HG02981 (cell line): ENCODE measurements at regions not wholly inside any gene's neighbourhood (a gene's known extent, or its start where the extent isn't known, plus 50 kb on each side); places are given as distances from the start of the nearest gene placed in this dataset.

Source experiments
- ATAC-seq: cut with Tn5 transposase; IDR thresholded peaks from one replicate; pipeline ENCODE4 v1.9.1; 2021; ENCODE audit warnings: mild to moderate bottlenecking, moderate library complexity; ENCODE audit not compliant: unreplicated experiment

- no peak for ATAC-seq
Measured at GRCh38 chr3:153311541-153311940, 149.5 kb downstream of the RAP2B start.

- ATAC-seq, result no peak
Measured at GRCh38 chr3:153313302-153313965, 151.4 kb downstream of the RAP2B start.

- no peak for ATAC-seq
Measured at GRCh38 chr3:153314038-153314437, 152.0 kb downstream of the RAP2B start.

DNA sequence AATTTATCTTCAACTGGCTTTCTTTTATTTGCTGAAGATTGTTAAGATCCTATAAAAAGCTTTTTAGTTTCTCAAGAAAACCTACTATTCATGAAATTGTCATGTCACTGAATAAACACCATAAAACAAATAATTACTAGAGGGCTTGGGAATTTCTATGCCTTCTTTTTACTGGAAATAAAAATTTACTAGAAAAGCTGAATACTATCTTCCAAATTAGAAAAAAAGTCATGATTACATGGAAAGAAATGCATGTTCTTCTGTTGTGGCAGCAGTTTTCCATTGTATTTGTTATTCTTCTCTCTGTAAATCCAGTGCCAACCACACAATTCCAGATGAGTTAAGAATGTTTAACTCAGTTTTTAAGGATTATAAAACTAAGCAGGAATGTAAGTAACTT lies 153.8 kb downstream of the RAP2B start:
- ATAC-seq, result no peak

GRCh38 chr3:153319705-153320554 lies 157.9 kb downstream of the RAP2B start:
- ATAC-seq, result no peak

DNA sequence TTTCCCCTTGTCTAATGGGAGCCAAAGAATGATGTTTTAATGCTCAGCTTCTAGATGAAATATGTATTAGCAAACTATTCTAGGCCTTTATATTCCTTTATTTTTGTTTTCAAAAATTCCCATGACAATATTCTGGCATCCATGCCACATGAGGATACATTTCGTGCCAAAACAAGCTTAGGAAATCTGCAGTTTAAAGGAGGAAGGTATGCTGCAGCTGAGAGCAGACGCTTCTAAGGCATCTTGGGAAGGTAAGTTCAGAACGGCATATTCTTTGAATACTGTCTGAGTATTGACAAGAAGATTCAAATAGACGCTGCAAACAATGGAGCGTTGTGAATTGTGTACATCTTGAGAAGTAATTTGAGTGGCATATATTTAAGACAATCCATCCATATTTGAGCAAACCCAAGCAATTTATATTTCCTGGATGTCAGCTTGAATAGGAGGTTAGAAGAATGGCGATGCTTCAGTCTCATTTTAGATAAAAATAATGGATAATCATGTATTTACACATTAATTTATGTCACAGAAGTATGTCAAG lies 158.6 kb downstream of the RAP2B start:
- ATAC-seq, result no peak

GRCh38 chr3:153328690-153329089 lies 166.7 kb downstream of the RAP2B start:
- ATAC-seq, result no peak

GRCh38 chr3:153330901-153331300 lies 168.9 kb downstream of the RAP2B start:
- ATAC-seq, result no peak

DNA sequence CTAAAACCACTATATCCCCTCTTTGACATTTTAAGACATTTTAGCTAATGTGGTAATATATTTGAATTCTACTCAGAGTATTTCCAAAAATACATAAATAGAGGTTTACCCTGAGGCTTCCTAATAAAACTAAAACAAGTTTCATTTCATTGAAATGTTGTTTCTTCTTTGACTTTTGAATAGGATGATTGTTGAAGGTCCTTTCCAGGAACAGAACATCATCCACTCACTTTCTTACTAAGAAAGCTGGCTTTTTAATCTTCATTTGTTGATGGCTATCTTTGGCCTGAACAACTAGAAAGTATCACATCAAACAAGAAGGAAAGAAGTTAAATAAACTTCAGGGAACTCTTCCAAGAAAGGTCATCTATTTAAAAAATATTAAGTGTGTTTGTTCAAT lies 169.7 kb downstream of the RAP2B start:
- ATAC-seq, result no peak

DNA sequence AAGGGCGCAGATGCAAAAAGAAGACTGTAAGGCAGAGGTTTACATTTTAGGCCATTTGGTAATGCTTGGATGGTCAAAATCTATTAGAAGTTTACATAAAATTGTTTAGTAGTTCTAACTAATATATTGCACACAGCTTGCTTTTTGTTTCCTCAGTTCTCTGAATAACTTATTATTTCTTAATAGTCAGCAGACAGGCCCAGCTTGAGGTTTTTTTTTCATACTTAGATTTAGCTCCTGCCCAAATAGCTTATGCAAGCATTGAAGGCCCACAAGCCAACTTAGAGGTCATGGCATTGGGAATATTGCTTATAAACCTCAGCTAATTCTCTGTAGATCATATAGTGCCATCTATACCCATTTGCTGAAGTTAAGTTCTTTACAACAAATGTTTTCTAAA lies 172.5 kb downstream of the RAP2B start:
- ATAC-seq, result no peak

GRCh38 chr3:153337369-153337768 lies 175.3 kb downstream of the RAP2B start:
- ATAC-seq, result no peak

DNA sequence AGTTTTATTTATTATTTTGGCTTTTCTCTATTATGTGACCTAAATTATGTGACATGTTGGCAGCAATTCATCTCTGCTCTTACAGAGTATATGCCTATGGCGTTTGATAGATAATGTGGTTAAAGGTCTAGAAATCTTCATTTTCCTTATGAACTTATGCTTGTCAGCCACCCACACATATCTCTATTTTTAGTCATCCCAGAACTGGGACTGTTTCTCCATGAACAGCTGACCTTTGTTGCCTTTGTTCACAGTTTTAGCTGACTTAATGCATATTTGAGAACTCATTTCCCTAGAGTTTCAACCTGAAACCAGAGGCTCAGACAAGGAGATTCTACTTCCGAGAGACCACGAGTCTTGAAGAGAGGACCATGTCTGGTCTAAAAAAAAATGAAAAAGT lies 176.5 kb downstream of the RAP2B start:
- no peak for ATAC-seq

GRCh38 chr3:153339065-153339464 lies 177.0 kb downstream of the RAP2B start:
- no peak for ATAC-seq

GRCh38 chr3:153343988-153344782 lies 182.2 kb downstream of the RAP2B start:
- ATAC-seq, result no peak

DNA sequence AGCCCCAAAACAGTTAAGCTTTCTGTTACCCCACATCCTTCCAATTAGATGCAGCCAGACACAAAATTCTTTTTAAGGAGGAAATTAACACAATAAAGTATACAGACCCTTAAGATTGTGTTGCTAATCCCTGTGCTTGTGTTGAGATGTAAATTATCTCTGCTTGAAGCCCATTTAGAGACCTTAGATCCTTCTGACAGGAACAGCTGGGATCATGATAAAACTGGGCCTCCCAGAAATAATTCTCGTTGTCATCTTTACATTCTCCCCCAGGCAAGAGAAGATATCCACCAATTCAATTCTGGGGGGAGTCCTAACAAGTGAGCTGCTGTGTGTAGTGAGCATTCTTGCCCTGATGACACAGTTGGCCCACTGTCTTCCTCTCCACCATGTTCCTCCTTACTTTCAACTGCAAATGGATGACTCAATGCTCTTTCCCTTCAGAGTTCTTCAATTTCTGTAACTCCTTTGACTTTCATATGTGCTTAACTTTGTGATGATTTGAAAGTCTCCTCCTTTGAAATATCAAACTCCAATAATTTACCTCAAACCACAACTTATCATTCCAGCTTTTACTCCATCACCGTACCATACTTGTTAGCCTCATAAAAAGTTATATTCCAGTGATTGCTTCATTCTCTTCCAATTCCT lies 186.6 kb downstream of the RAP2B start:
- no peak for ATAC-seq

DNA sequence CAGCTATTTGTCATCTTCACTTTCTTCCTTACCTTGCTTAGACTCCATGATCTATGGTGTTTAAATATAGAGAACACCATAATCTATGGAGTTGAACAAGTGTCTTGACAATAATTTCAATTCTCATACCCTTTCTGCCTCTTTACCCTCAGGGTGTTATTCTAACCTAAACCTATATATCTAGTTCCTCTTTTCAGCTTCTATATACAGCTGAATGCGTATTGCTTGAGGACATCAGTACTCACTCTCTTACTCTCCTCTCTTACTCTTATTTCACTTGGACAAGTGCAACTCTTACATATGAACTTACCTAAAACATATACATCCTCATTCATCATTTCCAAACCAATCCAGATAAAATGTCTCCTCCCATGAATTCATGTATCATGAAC lies 187.1 kb downstream of the RAP2B start:
- peak; percentile 77 for ATAC-seq

DNA sequence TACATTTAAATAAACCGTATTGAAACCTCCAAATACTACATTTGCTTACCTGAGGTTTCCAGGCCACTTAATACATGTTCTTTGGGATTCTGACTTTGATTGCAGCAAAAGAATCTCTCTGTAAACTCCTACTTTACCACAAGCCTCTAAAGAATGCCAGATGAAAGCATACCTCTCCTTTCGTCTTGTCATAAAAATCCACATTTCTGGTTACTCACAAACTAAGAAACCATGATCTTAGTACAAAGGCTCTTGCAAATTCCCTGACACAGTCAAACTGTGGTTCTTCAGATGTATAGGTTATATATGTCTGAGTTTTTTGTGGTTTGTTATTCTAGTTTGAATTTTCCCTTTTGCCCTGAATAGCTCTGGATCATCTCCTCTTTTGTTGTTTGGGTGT lies 188.4 kb downstream of the RAP2B start:
- ATAC-seq, result no peak

DNA sequence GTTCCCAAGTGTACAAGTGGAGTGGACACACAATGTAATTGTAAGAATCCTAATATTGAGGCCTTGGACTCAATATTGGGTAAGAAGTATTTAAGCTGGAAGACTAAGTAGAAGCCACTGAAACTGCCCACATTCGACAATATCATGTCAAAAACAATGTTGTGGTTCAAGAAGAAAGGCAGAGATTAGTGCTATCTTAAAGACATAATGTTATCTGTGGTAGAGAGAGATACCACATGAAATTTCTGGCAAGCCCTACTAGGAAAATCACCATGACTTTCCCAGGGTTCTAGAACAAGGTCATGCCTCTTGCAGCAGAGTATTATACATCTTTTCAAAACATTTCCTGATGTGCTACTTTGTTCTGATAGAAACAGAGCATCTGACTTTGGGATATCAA lies 192.6 kb downstream of the RAP2B start:
- no peak for ATAC-seq

- ATAC-seq, result no peak
Measured at GRCh38 chr3:153355559-153355958, 193.5 kb downstream of the RAP2B start.

DNA sequence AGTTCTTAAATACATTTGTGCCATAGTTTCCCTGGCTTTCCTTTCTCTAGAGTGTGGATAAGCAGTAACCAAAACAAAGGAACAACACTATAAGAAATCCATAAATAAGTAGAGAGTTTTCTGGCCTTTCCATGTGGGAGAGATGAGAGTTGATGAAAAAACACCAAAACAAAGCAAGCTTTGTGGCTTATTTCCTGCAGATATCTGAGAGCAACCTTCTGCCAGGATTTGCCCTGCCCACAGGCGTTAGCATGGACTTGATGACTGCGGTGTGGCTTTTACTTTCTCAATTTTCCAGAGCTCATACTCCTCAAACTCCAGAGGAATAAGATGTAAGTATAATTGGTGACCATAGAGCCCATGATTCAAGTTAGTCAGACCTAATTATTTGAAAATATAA lies 194.9 kb downstream of the RAP2B start:
- no peak for ATAC-seq

DNA sequence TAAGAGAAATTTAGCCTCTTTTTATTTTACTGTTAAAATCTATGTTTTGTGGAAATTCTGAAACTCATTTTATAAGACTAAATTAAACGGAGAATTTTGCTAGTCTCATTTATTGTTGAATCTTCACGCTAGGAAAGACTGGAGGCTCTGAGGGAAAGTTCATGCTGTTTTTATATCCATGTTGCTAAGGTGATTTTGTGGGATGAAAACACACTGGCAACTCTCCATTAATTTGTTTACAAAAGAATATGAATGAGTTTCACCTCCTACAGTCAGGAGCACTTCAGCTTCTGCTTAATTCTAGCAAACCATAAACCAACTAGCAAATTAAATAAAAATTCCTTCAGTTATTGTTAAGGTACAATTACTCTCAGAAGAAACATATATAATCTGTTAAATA lies 195.4 kb downstream of the RAP2B start:
- no peak for ATAC-seq
